ENCODE measurements at regions not wholly inside any gene's neighbourhood (a gene's known extent, or its start where the extent isn't known, plus 50 kb on each side); places are given as distances from the start of the nearest gene placed in this dataset.

- no peak for TF ChIP-seq CTCF (IDR thresholded peaks at IDR 0.05)
- no peak for TF ChIP-seq POLR2A (IDR thresholded peaks at IDR 0.05)
- no peak for TF ChIP-seq EP300 (IDR thresholded peaks at IDR 0.05)
- H3K9me3 ChIP-seq = peaks cover 0 to 15% (median 0%) of the 10 kb centered on the region in 4 donors
- H3K27ac ChIP-seq = no peak overlapping the region
- no peak for DNase-seq (ENCODE audit: low spot score in 2 of 2)
- H3K27me3 ChIP-seq = peaks cover 0 to 25% of the 10 kb centered on the region in 2 donors
- no peaks in the 10 kb centered on the region for H3K36me3 ChIP-seq
- H3K4me1 ChIP-seq = peaks cover 0 to 21% (median 5%) of the 10 kb centered on the region in 4 donors
- H3K4me3 ChIP-seq = no peak overlapping the region
- WGBS, 2 donors = 88 to 91% methylated on average over 2 of the region's 2 CpGs
Observed at GRCh38 chr5:135194126-135194488, 160.1 kb upstream of the PITX1 start.

- TF ChIP-seq CTCF (IDR thresholded peaks at IDR 0.05) (no peak), POLR2A (IDR thresholded peaks at IDR 0.05) (no peak), EP300 (IDR thresholded peaks at IDR 0.05) (no peak)
- Histone ChIP-seq H3K27ac (no peak overlapping the region), H3K9me3 (peaks cover 0 to 15% (median 0%) of the 10 kb centered on the region in 4 donors), H3K36me3 (no peaks in the 10 kb centered on the region), H3K4me3 (no peak overlapping the region), H3K4me1 (peaks cover 0 to 21% (median 5%) of the 10 kb centered on the region in 4 donors), H3K27me3 (peaks cover 0 to 25% of the 10 kb centered on the region in 2 donors)
- 70 to 77% methylated on average over 8 of the region's 8 CpGs for WGBS, 2 donors
- DNase-seq (ENCODE audit: low spot score in 2 of 2) = no peak
Observed at GRCh38 chr5:135193213-135194125, 159.4 kb upstream of the PITX1 start.

- WGBS, 2 donors = 92 to 94% methylated on average over 7 of the region's 7 CpGs
- no peaks in the 10 kb centered on the region for H3K36me3 ChIP-seq
- no peak overlapping the region for H3K4me3 ChIP-seq
- DNase-seq (ENCODE audit: low spot score in 2 of 2) = no peak
- H3K9me3 ChIP-seq = peaks cover 0 to 15% (median 0%) of the 10 kb centered on the region in 4 donors
- H3K4me1 ChIP-seq = peaks cover 0 to 21% (median 5%) of the 10 kb centered on the region in 4 donors
- H3K27ac ChIP-seq = no peak overlapping the region
- H3K27me3 ChIP-seq = peaks cover 0 to 25% of the 10 kb centered on the region in 2 donors
- no peak for TF ChIP-seq POLR2A (IDR thresholded peaks at IDR 0.05)
Observed at GRCh38 chr5:135192351-135192750, 158.3 kb upstream of the PITX1 start.

- H3K4me3 ChIP-seq = peak overlapping the region; percentile 17 to 52 (median 42)
- peaks cover 0 to 6% (median 0%) of the 10 kb centered on the region in 4 donors for H3K9me3 ChIP-seq
- WGBS, 2 donors = 15 to 19% methylated on average over 22 to 39 of the region's 54 CpGs
- peaks cover 0 to 21% (median 5%) of the 10 kb centered on the region in 4 donors for H3K4me1 ChIP-seq
- TF ChIP-seq CTCF (IDR thresholded peaks at IDR 0.05) = peak; percentile 73 to 88 (median 81)
- TF ChIP-seq POLR2A (IDR thresholded peaks at IDR 0.05) = no peak
- peak; percentile 23 to 26 for DNase-seq (ENCODE audit: low spot score in 2 of 2)
- no peaks in the 10 kb centered on the region for H3K36me3 ChIP-seq
- H3K27ac ChIP-seq = no peak overlapping the region
- H3K27me3 ChIP-seq = peaks cover 0 to 30% of the 10 kb centered on the region in 2 donors
Observed at GRCh38 chr5:135191084-135191826, 157.2 kb upstream of the PITX1 start.

GRCh38 chr5:135190416-135191083 lies 156.5 kb upstream of the PITX1 start:
- no peak overlapping the region for H3K27ac ChIP-seq
- peaks cover 0 to 22% (median 5%) of the 10 kb centered on the region in 4 donors for H3K4me1 ChIP-seq
- no peaks in the 10 kb centered on the region for H3K9me3 ChIP-seq
- peaks cover 0 to 30% of the 10 kb centered on the region in 2 donors for H3K27me3 ChIP-seq
- TF ChIP-seq CTCF (IDR thresholded peaks at IDR 0.05) (no peak), POLR2A (IDR thresholded peaks at IDR 0.05) (no peak), EP300 (IDR thresholded peaks at IDR 0.05) (no peak)
- H3K4me3 ChIP-seq = peak overlapping the region in 2 of 4 donors; percentile 51 to 52
- WGBS, 2 donors = 71 to 74% methylated on average over 22 of the region's 22 CpGs
- H3K36me3 ChIP-seq = no peaks in the 10 kb centered on the region
- DNase-seq (ENCODE audit: low spot score in 2 of 2) = no peak
